HG02870 (cell line): ENCODE measurements at regions not wholly inside any gene's neighbourhood (a gene's known extent, or its start where the extent isn't known, plus 50 kb on each side); places are given as distances from the start of the nearest gene placed in this dataset.
"Not testable (repeated sequence)": the region's sequence is repeated elsewhere in the genome, so short reads cannot be mapped to it uniquely, and the experiment has no call there.

Source experiments
- ATAC-seq: cut with Tn5 transposase; IDR thresholded peaks from one replicate; pipeline ENCODE4 v1.9.1; 2021; ENCODE audit warnings: mild to moderate bottlenecking, moderate library complexity; ENCODE audit not compliant: unreplicated experiment

GRCh38 chr6:72457738-72458137, 164.1 kb upstream of the KCNQ5 start:
- no peak for ATAC-seq

GRCh38 chr6:72458521-72458920, 163.3 kb upstream of the KCNQ5 start:
- no peak for ATAC-seq

- no peak for ATAC-seq
These were observed 160.7 kb upstream of the KCNQ5 start for GRCh38 chr6:72461144-72461543.

- ATAC-seq: no peak
These were observed 157.6 kb upstream of the KCNQ5 start for GRCh38 chr6:72464246-72464645.

GRCh38 chr6:72464791-72465691, 156.8 kb upstream of the KCNQ5 start:
- no peak for ATAC-seq

DNA sequence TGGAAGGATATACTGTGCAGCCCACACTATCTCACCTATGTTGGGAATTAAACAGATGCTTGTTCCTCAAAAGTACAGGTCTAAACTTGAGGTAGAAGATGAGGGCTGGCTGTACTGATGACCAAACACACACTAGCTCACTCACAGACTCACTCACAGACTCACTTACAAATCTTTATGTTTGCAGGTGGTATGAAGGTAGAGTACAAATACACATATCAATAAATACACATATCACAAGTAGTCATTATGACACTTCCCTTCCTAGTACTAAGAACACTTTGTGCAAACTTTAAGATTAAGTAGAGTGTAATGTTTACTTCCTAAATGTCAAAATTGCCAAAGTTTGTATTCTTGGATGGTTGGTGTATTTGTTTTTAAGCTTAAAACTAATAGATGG, 155.4 kb upstream of the KCNQ5 start:
- no peak for ATAC-seq

DNA sequence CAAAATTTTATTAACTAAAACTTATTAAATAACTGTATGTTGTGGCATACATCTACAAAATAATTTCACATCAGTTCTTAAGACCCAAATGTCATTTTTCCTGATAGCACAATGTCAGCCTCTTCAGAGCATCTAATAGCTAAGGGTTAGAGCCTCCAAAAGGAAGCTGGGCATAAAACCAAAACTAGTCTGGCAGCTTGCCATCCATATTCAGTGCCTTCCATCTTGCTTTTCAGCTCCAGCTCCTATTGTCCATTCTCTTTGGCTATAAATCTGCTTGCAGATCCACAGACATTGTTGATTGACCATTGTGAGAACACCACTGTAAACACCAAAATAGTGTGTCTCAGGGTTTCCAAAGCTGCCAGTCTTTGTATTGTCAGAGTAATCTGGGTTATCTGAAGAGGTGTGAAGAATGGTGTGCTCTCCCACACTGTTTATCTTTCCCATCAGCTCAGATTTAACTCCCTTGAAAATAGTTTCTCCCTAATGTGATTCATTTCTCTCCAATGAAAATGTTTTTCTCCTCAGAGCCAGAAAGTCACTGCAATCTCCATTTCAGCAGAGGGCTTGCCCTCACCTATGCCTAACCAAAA, 154.8 kb upstream of the KCNQ5 start:
- no peak for ATAC-seq

DNA sequence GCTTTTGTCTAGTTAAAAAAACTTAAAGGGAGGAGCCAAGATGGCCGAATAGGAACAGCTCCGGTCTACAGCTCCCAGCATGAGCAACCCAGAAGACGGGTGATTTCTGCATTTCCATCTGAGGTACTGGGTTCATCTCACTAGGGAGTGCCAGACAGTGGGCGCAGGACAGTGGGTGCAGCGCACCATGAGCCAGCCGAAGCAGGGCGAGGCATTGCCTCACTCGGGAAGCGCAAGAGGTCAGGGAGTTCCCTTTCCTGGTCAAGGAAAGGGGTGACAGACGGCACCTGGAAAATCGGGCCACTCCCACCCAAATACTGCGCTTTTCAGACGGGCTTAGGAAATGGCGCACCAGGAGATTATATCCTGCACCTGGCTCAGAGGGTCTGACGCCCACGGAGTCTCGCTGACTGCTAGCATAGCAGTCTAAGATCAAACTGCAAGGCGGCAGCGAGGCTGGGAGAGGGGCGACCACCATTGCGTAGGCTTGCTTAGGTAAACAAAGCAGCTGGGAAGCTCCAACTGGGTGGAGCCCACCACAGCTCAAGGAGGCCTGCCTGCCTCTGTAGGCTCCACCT, 152.4 kb upstream of the KCNQ5 start:
- not testable (repeated sequence) for ATAC-seq

GRCh38 chr6:72476051-72476450, 145.8 kb upstream of the KCNQ5 start:
- ATAC-seq: no peak

DNA sequence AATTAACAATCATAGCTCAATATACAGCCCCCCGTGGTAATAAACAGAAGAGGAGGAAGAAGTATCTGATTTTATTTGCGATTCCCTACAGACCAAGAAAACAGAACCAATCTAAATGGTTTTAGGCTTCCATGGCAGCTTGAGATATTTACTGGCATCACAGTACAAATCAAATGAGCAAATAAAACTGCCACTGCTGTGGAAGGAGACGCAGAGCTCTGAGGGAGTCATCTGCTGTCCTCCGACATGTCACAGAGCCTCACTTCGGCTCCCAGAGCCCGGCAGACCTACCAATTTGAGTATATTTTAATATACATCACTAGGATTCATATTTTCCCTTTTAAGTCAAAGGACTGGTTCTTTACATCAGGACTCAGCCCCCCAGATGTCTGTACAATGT, 145.2 kb upstream of the KCNQ5 start:
- ATAC-seq: no peak

- no peak for ATAC-seq
These were observed 126.4 kb upstream of the KCNQ5 start for GRCh38 chr6:72495441-72495840.

GRCh38 chr6:72497186-72497585, 124.7 kb upstream of the KCNQ5 start:
- ATAC-seq: no peak

- no peak for ATAC-seq
These were observed 121.2 kb upstream of the KCNQ5 start for GRCh38 chr6:72500669-72501068.

- ATAC-seq: no peak
These were observed 117.5 kb upstream of the KCNQ5 start for GRCh38 chr6:72504406-72504805.

DNA sequence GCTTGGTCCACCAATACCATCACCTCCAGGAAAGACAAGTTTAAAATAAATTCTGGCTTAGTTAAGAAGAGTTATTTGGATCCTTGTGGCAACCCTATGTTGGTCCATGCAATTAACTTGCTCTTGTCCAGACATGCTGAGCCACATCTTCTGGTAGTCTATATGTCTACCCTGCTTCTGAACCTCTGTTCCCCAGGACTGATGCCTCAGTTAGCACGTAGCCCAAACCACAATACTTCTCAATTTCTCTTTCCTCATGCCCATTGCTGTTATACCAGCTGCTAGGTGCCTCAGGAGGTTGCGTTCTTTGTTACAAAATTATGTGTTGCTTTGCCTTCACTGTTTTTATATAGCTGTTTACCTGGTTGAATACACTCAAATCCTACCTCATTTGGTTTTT, 116.4 kb upstream of the KCNQ5 start:
- ATAC-seq: no peak

- ATAC-seq: no peak
These were observed 102.0 kb upstream of the KCNQ5 start for GRCh38 chr6:72519871-72520270.

DNA sequence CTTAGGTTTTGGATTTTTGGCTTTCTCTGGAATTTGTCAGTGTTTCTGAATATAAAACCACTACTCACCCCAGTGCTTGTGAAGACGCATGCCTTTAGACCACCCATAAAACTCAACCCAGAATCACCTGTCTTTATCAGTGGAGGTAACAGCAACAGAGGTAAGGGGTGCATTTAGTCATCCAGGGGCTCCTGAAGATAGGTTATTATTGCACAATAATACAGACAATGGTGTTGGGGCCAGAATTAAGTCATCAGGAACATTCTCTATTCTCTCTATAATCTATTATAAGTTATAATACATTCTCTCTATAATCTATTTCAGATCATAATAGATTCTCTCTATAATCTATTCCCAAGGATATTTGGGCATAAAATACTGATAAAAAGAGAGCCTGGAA, 100.2 kb upstream of the KCNQ5 start:
- ATAC-seq: no peak

- ATAC-seq: peak; percentile 63
These were observed 99.1 kb upstream of the KCNQ5 start for GRCh38 chr6:72522735-72523141.

- no peak for ATAC-seq
These were observed 97.7 kb upstream of the KCNQ5 start for GRCh38 chr6:72524011-72524645.

GRCh38 chr6:72525821-72526510, 95.9 kb upstream of the KCNQ5 start:
- no peak for ATAC-seq

DNA sequence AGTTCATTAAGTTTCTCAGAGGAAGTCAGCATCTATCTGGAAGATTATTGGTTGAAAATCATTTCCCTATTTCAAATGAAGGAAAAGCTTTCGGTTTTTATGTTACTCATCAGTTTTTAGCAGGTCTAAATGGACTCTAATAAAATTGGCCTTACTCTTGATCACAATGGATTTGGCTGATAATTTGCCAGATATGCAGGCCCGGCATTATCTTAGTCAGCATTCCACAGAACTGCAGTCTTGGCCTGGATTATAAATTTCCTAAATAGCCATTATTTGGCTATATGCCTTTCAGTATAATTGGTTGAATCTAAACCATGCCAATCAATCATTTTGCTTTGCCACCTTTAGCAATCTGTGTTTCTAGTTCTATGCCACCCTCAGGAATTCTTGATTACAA, 91.7 kb upstream of the KCNQ5 start:
- ATAC-seq: no peak
